Cardiac muscle cell (in vitro differentiated cells and primary cell): ENCODE measurements at regions not wholly inside any gene's neighbourhood (a gene's known extent, or its start where the extent isn't known, plus 50 kb on each side); places are given as distances from the start of the nearest gene placed in this dataset.

ENCODE experiments used
- DNase-seq, 2 donors: peaks; one replicate each; pipeline versions ENCODE4 v3.0.0 to v3.0.0-alpha.2; 2010 to 2017; ENCODE audit warnings: low read depth in 1 of 2, low spot score in 1 of 2
- H3K27ac ChIP-seq: fragments of 200-600 bp; sonication (generic); 2 replicates; pipeline ENCODE4 v1.5.1; 2016
- H3K27me3 ChIP-seq: fragments of 200-600 bp; sonication (generic); 2 replicates; pipeline ENCODE4 v1.6.0; 2016; ENCODE audit warnings: control low read depth
- H3K36me3 ChIP-seq: fragments of 200-600 bp; sonication (generic); 2 replicates; pipeline ENCODE4 v1.5.1; 2016; ENCODE audit warnings: control low read depth
- H3K4me1 ChIP-seq: fragments of 200-600 bp; sonication (generic); 2 replicates; pipeline ENCODE4 v1.8.1; 2017; ENCODE audit warnings: low read depth, mild to moderate bottlenecking, mixed run types
- H3K4me3 ChIP-seq: fragments of 200-600 bp; sonication (generic); 2 replicates; pipeline ENCODE4 v1.5.1; 2016; ENCODE audit warnings: mild to moderate bottlenecking
- H3K9me3 ChIP-seq: fragments of 200-600 bp; sonication (generic); 2 replicates; pipeline ENCODE4 v1.5.1; 2017; ENCODE audit warnings: low read depth, mild to moderate bottlenecking, control low read depth
- CTCF ChIP-seq: IDR thresholded peaks from 2 replicates; pipeline ENCODE4 v1.5.1; 2012; ENCODE audit warnings: low read depth, mild to moderate bottlenecking, low read length

GRCh38 chr5:118321081-118321480 is 667.3 kb downstream of the DTWD2 start:
- Histone ChIP-seq H3K36me3 (no peaks in the 10 kb centered on the region), H3K4me1 (no peaks in the 10 kb centered on the region), H3K9me3 (no peaks in the 10 kb centered on the region), H3K27ac (no peak overlapping the region), H3K4me3 (no peak overlapping the region), H3K27me3 (no peaks in the 10 kb centered on the region)
- TF ChIP-seq CTCF: no peak
- no peak for DNase-seq

- no peaks in the 10 kb centered on the region for H3K36me3 ChIP-seq
- no peak overlapping the region for H3K27ac ChIP-seq
- no peak for DNase-seq
- H3K27me3 ChIP-seq: no peaks in the 10 kb centered on the region
- no peaks in the 10 kb centered on the region for H3K9me3 ChIP-seq
- no peak for TF ChIP-seq CTCF
- no peak overlapping the region for H3K4me3 ChIP-seq
- H3K4me1 ChIP-seq: no peaks in the 10 kb centered on the region
These were observed 668.2 kb downstream of the DTWD2 start for GRCh38 chr5:118320121-118320520.

GRCh38 chr5:118314931-118315330 is 673.4 kb downstream of the DTWD2 start:
- no peaks in the 10 kb centered on the region for H3K4me1 ChIP-seq

GRCh38 chr5:118311103-118311819 is 677.1 kb downstream of the DTWD2 start:
- Histone ChIP-seq H3K36me3 (no peaks in the 10 kb centered on the region), H3K4me1 (peaks cover 6% of the 10 kb centered on the region), H3K27ac (no peak overlapping the region), H3K4me3 (no peak overlapping the region), H3K27me3 (no peaks in the 10 kb centered on the region), H3K9me3 (no peaks in the 10 kb centered on the region)
- no peak for TF ChIP-seq CTCF
- no peak for DNase-seq

More at GRCh38 chr5:118314931-118315330, 673.4 kb downstream of the DTWD2 start:
- Histone ChIP-seq H3K4me3 (no peak overlapping the region), H3K27ac (no peak overlapping the region), H3K9me3 (no peaks in the 10 kb centered on the region), H3K27me3 (no peaks in the 10 kb centered on the region), H3K36me3 (no peaks in the 10 kb centered on the region)
- no peak for DNase-seq
- TF ChIP-seq CTCF: no peak

- H3K27ac ChIP-seq: no peak overlapping the region
- DNase-seq: no peak
- TF ChIP-seq CTCF: no peak
These were observed 677.9 kb downstream of the DTWD2 start for GRCh38 chr5:118310401-118310800.

More at GRCh38 chr5:118310401-118310800, 677.9 kb downstream of the DTWD2 start:
- no peak overlapping the region for H3K4me3 ChIP-seq
- H3K4me1 ChIP-seq: peaks cover 6% of the 10 kb centered on the region
- H3K36me3 ChIP-seq: no peaks in the 10 kb centered on the region
- H3K27me3 ChIP-seq: no peaks in the 10 kb centered on the region
- H3K9me3 ChIP-seq: no peaks in the 10 kb centered on the region
